HCT116 (cell line): ENCODE measurements at regions not wholly inside any gene's neighbourhood (a gene's known extent, or its start where the extent isn't known, plus 50 kb on each side); places are given as distances from the start of the nearest gene placed in this dataset.

ENCODE experiments used
- ATAC-seq: fragments of 200-7000 bp; cut with Tn5 transposase; 2 replicates; pipeline ENCODE4 v1.9.1; 2020; ENCODE audit warnings: mild to moderate bottlenecking, moderate library complexity
- BruUV-seq: library from RNA; stranded (reverse); fragments of 400-500 nt; replicated peaks from 2 replicates; lab custom pipeline; 2021; lab: Mats Ljungman, UMichigan
- CTCF ChIA-PET: fragments of 300-600 bp; sonication (Branson Sonifier 250); formaldehyde crosslinking; loops from one replicate; lab custom pipeline; 2021; ENCODE audit warnings: antibody characterized with exemption; lab: Charles Lee
- POLR2A ChIA-PET: fragments of 300-600, 350-600 bp; sonication (Branson Sonifier 250); formaldehyde crosslinking; loops from one replicate; lab custom pipeline; 2021; ENCODE audit warnings: antibody characterized with exemption; lab: Charles Lee
- RAD21 ChIA-PET, 2 experiments: fragments of 300-600 bp; sonication (Branson Sonifier 250); formaldehyde crosslinking; loops; one replicate each; lab custom pipeline; 2023; ENCODE audit warnings: low total read pairs in 2 of 2; ENCODE audit not compliant: uncharacterized antibody in 2 of 2, unreplicated experiment in 2 of 2, low non-redundant PET in 1 of 2; lab: Charles Lee
- DNase-seq: peaks from one replicate; pipeline ENCODE4 v3.0.0-alpha.2; 2010; ENCODE audit warnings: low read depth, low spot score
- H2AFZ ChIP-seq: fragments of 200-600 bp; shearing (Covaris generic), sonication (generic); 2 replicates; pipeline ENCODE4 v1.6.1; 2017; ENCODE audit warnings: low read depth, mixed run types, mixed read lengths, antibody characterized with exemption, low read length; ENCODE audit not compliant: poor library complexity, severe bottlenecking
- H3K27ac ChIP-seq: 2 replicates; pipeline ENCODE4 v1.5.1; 2012; ENCODE audit warnings: low read depth, low read length
- H3K27me3 ChIP-seq: fragments of 200-600 bp; sonication (generic); 2 replicates; pipeline ENCODE4 v1.6.1; 2016; ENCODE audit warnings: mixed run types, low read length, mixed read lengths; ENCODE audit not compliant: insufficient read depth
- H3K36me3 ChIP-seq, 2 experiments: fragments of 200-500 bp in 1 of 2; fragments of 200-600 bp in 1 of 2; sonication (Bioruptor generic) in 1 of 2; sonication (generic) in 1 of 2; 2 replicates each; pipeline versions ENCODE4 v1.5.1 to v1.6.1; 2014 to 2016; ENCODE audit warnings: low read length in 2 of 2, inconsistent platforms in 1 of 2, mixed read lengths in 1 of 2, mixed run types in 1 of 2; ENCODE audit not compliant: insufficient read depth in 2 of 2, control insufficient read depth in 1 of 2
- H3K4me1 ChIP-seq, 2 experiments: fragments of 200-600 bp in 1 of 2; sonication (generic) in 1 of 2; 2 replicates each; pipeline versions ENCODE4 v1.5.1 to v1.6.1; 2012 to 2017; ENCODE audit warnings: low read length in 2 of 2, inconsistent platforms in 1 of 2, mild to moderate bottlenecking in 1 of 2, mixed read lengths in 1 of 2, mixed run types in 1 of 2, moderate library complexity in 1 of 2; ENCODE audit not compliant: insufficient read depth in 2 of 2, control insufficient read depth in 1 of 2
- H3K4me2 ChIP-seq: fragments of 200-600 bp; sonication (generic); 2 replicates; pipeline ENCODE4 v1.6.1; 2017; ENCODE audit warnings: mixed run types, low read length, mixed read lengths
- H3K4me3 ChIP-seq, 2 experiments: fragments of 200-600 bp in 1 of 2; sonication (generic) in 1 of 2; replicated peaks in 1 of 2; 2 replicates each; pipeline ENCODE4 v1.5.1; 2011 to 2016; ENCODE audit warnings: low read length in 2 of 2, control low read depth in 1 of 2, low read depth in 1 of 2, mild to moderate bottlenecking in 1 of 2, mixed read lengths in 1 of 2, mixed run types in 1 of 2
- H3K79me2 ChIP-seq: fragments of 200-600 bp; sonication (generic); 2 replicates; pipeline ENCODE4 v1.6.1; 2017; ENCODE audit warnings: mild to moderate bottlenecking, mixed run types, low read length, moderate library complexity, mixed read lengths; ENCODE audit not compliant: insufficient read depth
- H3K9ac ChIP-seq: fragments of 200-600 bp; sonication (generic); 2 replicates; pipeline ENCODE4 v1.6.1; 2016; ENCODE audit warnings: low read length, mixed read lengths
- H3K9me2 ChIP-seq: fragments of 200-600 bp; sonication (generic), shearing (Covaris generic); 2 replicates; pipeline ENCODE4 v1.6.1; 2017; ENCODE audit warnings: mixed run types, mild to moderate bottlenecking, moderate library complexity; ENCODE audit not compliant: insufficient read depth
- H3K9me3 ChIP-seq, 2 experiments: fragments of 200-500 bp in 1 of 2; fragments of 200-600 bp in 1 of 2; sonication (Bioruptor generic) in 1 of 2; sonication (generic) in 1 of 2; 2 replicates each; pipeline ENCODE4 v1.6.1; 2014 to 2017; ENCODE audit warnings: low read length in 2 of 2, mixed read lengths in 2 of 2, inconsistent platforms in 1 of 2, low read depth in 1 of 2, mild to moderate bottlenecking in 1 of 2, mixed run types in 1 of 2, moderate library complexity in 1 of 2; ENCODE audit not compliant: control insufficient read depth in 1 of 2, insufficient read depth in 1 of 2
- H4K20me1 ChIP-seq: fragments of 200-600 bp; sonication (generic), shearing (Covaris generic); 2 replicates; pipeline ENCODE4 v1.6.1; 2017; ENCODE audit warnings: mixed run types, mild to moderate bottlenecking, moderate library complexity; ENCODE audit not compliant: insufficient read depth
- CBX3 ChIP-seq: IDR thresholded peaks from 2 replicates; pipeline ENCODE4 v1.6.1; 2012; ENCODE audit warnings: low read depth
- ELF1 ChIP-seq: IDR thresholded peaks from 2 replicates; pipeline ENCODE4 v1.6.1; 2012; ENCODE audit warnings: low read depth, borderline replicate concordance
- EZH2 ChIP-seq: fragments of 200-600 bp; sonication (generic); IDR thresholded peaks from 2 replicates; pipeline ENCODE4 v1.6.1; 2017; ENCODE audit warnings: antibody characterized with exemption, mixed run types
- EZH2phosphoT487 ChIP-seq: fragments of 200-600 bp; IDR thresholded peaks from 2 replicates; pipeline ENCODE4 v1.6.1; 2018; ENCODE audit warnings: antibody characterized with exemption, borderline replicate concordance
- POLR2A ChIP-seq: IDR thresholded peaks from 2 replicates; pipeline ENCODE4 v1.7.0; 2011; ENCODE audit warnings: borderline replicate concordance; ENCODE audit not compliant: insufficient read depth, insufficient read length; ENCODE audit errors: extremely low read depth
- POLR2AphosphoS5 ChIP-seq: IDR thresholded peaks from 2 replicates; pipeline ENCODE4 v1.6.1; 2011; ENCODE audit warnings: mild to moderate bottlenecking, low read depth, low read length, moderate library complexity
- SIN3A ChIP-seq: IDR thresholded peaks from 2 replicates; pipeline ENCODE4 v1.6.1; 2012; ENCODE audit warnings: low read depth
- SP1 ChIP-seq: IDR thresholded peaks from 2 replicates; pipeline ENCODE4 v1.6.1; 2012; ENCODE audit warnings: low read depth
- SRF ChIP-seq: IDR thresholded peaks from 2 replicates; pipeline ENCODE4 v1.6.1; 2012; ENCODE audit warnings: low read depth
- TCF7L2 ChIP-seq: IDR thresholded peaks from 2 replicates; pipeline ENCODE4 v1.7.0; 2011; ENCODE audit warnings: borderline replicate concordance, inconsistent platforms; ENCODE audit not compliant: insufficient read depth, insufficient read length; ENCODE audit errors: extremely low read depth
- ZBTB33 ChIP-seq: IDR thresholded peaks from 2 replicates; pipeline ENCODE4 v1.6.1; 2011; ENCODE audit warnings: mild to moderate bottlenecking, low read length, moderate library complexity; ENCODE audit not compliant: insufficient replicate concordance; ENCODE audit errors: extremely low read depth
- intact Hi-C: fragments of 100-400 bp; cut with micrococcal nuclease; formaldehyde crosslinking; loops from 2 replicates; pipeline ENCODE4 v1.10.0; 2022
- TF ChIP-seq, protein P1 (sequence below): IDR thresholded peaks from 2 replicates; pipeline ENCODE4 v1.6.1; 2012; ENCODE audit warnings: low read depth

- ATAC-seq (no peak), DNase-seq (no peak)
- RAD21 ChIA-PET: no interaction called here
- TF ChIP-seq, protein P1, sequence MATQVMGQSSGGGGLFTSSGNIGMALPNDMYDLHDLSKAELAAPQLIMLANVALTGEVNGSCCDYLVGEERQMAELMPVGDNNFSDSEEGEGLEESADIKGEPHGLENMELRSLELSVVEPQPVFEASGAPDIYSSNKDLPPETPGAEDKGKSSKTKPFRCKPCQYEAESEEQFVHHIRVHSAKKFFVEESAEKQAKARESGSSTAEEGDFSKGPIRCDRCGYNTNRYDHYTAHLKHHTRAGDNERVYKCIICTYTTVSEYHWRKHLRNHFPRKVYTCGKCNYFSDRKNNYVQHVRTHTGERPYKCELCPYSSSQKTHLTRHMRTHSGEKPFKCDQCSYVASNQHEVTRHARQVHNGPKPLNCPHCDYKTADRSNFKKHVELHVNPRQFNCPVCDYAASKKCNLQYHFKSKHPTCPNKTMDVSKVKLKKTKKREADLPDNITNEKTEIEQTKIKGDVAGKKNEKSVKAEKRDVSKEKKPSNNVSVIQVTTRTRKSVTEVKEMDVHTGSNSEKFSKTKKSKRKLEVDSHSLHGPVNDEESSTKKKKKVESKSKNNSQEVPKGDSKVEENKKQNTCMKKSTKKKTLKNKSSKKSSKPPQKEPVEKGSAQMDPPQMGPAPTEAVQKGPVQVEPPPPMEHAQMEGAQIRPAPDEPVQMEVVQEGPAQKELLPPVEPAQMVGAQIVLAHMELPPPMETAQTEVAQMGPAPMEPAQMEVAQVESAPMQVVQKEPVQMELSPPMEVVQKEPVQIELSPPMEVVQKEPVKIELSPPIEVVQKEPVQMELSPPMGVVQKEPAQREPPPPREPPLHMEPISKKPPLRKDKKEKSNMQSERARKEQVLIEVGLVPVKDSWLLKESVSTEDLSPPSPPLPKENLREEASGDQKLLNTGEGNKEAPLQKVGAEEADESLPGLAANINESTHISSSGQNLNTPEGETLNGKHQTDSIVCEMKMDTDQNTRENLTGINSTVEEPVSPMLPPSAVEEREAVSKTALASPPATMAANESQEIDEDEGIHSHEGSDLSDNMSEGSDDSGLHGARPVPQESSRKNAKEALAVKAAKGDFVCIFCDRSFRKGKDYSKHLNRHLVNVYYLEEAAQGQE: no peak
- TF ChIP-seq EZH2 (no peak), POLR2AphosphoS5 (no peak), SIN3A (no peak), CBX3 (no peak), SRF (no peak), SP1 (no peak), POLR2A (no peak), TCF7L2 (no peak), EZH2phosphoT487 (no peak), ELF1 (no peak), ZBTB33 (no peak)
- H3K9me3 ChIP-seq: peaks cover 0 to 19% of the 10 kb centered on the region in 2 experiments; a peak in 1 of 4 replicates
- no peak overlapping the region for H3K4me2 ChIP-seq
- intact Hi-C loops: no loop called here
- H3K79me2 ChIP-seq: no peaks in the 10 kb centered on the region
- POLR2A ChIA-PET: no interaction called here
- H4K20me1 ChIP-seq: no peaks in the 10 kb centered on the region
- no peak overlapping the region for H3K4me3 ChIP-seq
- no peak overlapping the region for H3K9ac ChIP-seq
- no peaks in the 10 kb centered on the region for H3K9me2 ChIP-seq
- H3K27ac ChIP-seq: no peak overlapping the region
- no peaks in the 10 kb centered on the region for H3K4me1 ChIP-seq
- BruUV-seq: no TSS peak
- H3K27me3 ChIP-seq: no peaks in the 10 kb centered on the region
- no peak overlapping the region for H2AFZ ChIP-seq
- H3K36me3 ChIP-seq: no peaks in the 10 kb centered on the region
- CTCF ChIA-PET: no interaction called here
Observed at GRCh38 chr20:21936261-21936660, 230.8 kb downstream of the PAX1 start.
